WTC11 (cell line): ENCODE measurements at regions not wholly inside any gene's neighbourhood (a gene's known extent, or its start where the extent isn't known, plus 50 kb on each side); places are given as distances from the start of the nearest gene placed in this dataset.

Source experiments
- ATAC-seq: fragments of 200-7000 bp; cut with Tn5 transposase; 2 replicates; pipeline ENCODE4 v1.10.0; 2021; ENCODE audit warnings: mild to moderate bottlenecking, moderate library complexity
- CTCF ChIA-PET: fragments of 300-600 bp; sonication (Branson Sonifier 250); formaldehyde crosslinking; loops from one replicate; lab custom pipeline; 2021; ENCODE audit warnings: antibody characterized with exemption; lab: Charles Lee
- POLR2A ChIA-PET: fragments of 350-600 bp; sonication (Branson Sonifier 250); formaldehyde crosslinking; loops from one replicate; lab custom pipeline; 2021; ENCODE audit warnings: antibody characterized with exemption; lab: Charles Lee
- DNase-seq: peaks from one replicate; pipeline ENCODE4 v3.0.0; 2021; ENCODE audit warnings: low spot score
- H3K27ac Mint-ChIP-seq: 2 replicates; pipeline ENCODE4 v1.8.0; 2021; ENCODE audit warnings: mixed read lengths
- H3K27me3 Mint-ChIP-seq: 2 replicates; pipeline ENCODE4 v1.8.0; 2021; ENCODE audit warnings: low read depth, mild to moderate bottlenecking, moderate library complexity, mixed read lengths
- H3K36me3 Mint-ChIP-seq: 2 replicates; pipeline ENCODE4 v1.8.0; 2021; ENCODE audit warnings: mixed read lengths
- H3K4me1 Mint-ChIP-seq: 2 replicates; pipeline ENCODE4 v1.8.0; 2022; ENCODE audit warnings: mixed read lengths
- H3K4me3 Mint-ChIP-seq: 2 replicates; pipeline ENCODE4 v1.8.0; 2021; ENCODE audit warnings: mild to moderate bottlenecking, moderate library complexity, mixed read lengths
- H3K9me3 Mint-ChIP-seq: 2 replicates; pipeline ENCODE4 v1.8.0; 2021; ENCODE audit warnings: mixed read lengths
- ATF1 ChIP-seq: sonication (generic); formaldehyde crosslinking; IDR thresholded peaks from 2 replicates; pipeline ENCODE4 v1.8.1; 2023; ENCODE audit warnings: mild to moderate bottlenecking, moderate library complexity, missing genetic modification reagents
- CREB1 ChIP-seq: sonication (generic); formaldehyde crosslinking; IDR thresholded peaks from 2 replicates; pipeline ENCODE4 v1.8.0; 2023; ENCODE audit warnings: mild to moderate bottlenecking, missing genetic modification reagents
- ETV6 ChIP-seq: sonication (generic); formaldehyde crosslinking; IDR thresholded peaks from 2 replicates; pipeline ENCODE4 v1.8.1; 2022; ENCODE audit warnings: mild to moderate bottlenecking, missing genetic modification reagents
- FOXP1 ChIP-seq: sonication (generic); formaldehyde crosslinking; IDR thresholded peaks from 2 replicates; pipeline ENCODE4 v1.8.0; 2022; ENCODE audit warnings: missing genetic modification reagents, mild to moderate bottlenecking, moderate library complexity, borderline replicate concordance
- MYBL2 ChIP-seq: sonication (generic); formaldehyde crosslinking; IDR thresholded peaks from 2 replicates; pipeline ENCODE4 v1.8.1; 2023; ENCODE audit warnings: mild to moderate bottlenecking, moderate library complexity, missing genetic modification reagents
- NR3C1 ChIP-seq: sonication (generic); formaldehyde crosslinking; conservative IDR thresholded peaks from 2 replicates; pipeline ENCODE4 v1.8.1; 2023; ENCODE audit warnings: low read depth, mild to moderate bottlenecking, missing genetic modification reagents
- OVOL2 ChIP-seq: fragments of 250-450 bp; sonication (Bioruptor Pico); IDR thresholded peaks from 2 replicates; pipeline ENCODE4 v1.9.0; 2021; ENCODE audit warnings: mild to moderate bottlenecking, borderline replicate concordance
- PRRX2 ChIP-seq: fragments of 250-450 bp; sonication (Bioruptor Pico); IDR thresholded peaks from 2 replicates; pipeline ENCODE4 v1.8.0; 2021; ENCODE audit warnings: mild to moderate bottlenecking
- TCF7 ChIP-seq: sonication (generic); formaldehyde crosslinking; IDR thresholded peaks from 2 replicates; pipeline ENCODE4 v1.8.0; 2022; ENCODE audit warnings: mild to moderate bottlenecking, low read depth, missing genetic modification reagents, moderate library complexity
- TEAD4 ChIP-seq: sonication (generic); formaldehyde crosslinking; IDR thresholded peaks from 2 replicates; pipeline ENCODE4 v1.8.0; 2022; ENCODE audit warnings: mild to moderate bottlenecking, missing genetic modification reagents
- ZNF138 ChIP-seq: sonication (generic); formaldehyde crosslinking; conservative IDR thresholded peaks from 2 replicates; pipeline ENCODE4 v1.8.1; 2022; ENCODE audit warnings: mild to moderate bottlenecking, moderate library complexity, missing genetic modification reagents
- ZNF263 ChIP-seq: sonication (generic); formaldehyde crosslinking; IDR thresholded peaks from 2 replicates; pipeline ENCODE4 v1.8.1; 2022; ENCODE audit warnings: low read depth, mild to moderate bottlenecking, moderate library complexity, missing genetic modification reagents
- ZNF396 ChIP-seq: fragments of 250-450 bp; sonication (Bioruptor Pico); IDR thresholded peaks from 2 replicates; pipeline ENCODE4 v1.8.0; 2021; ENCODE audit warnings: mild to moderate bottlenecking, moderate library complexity, borderline replicate concordance
- ZNF423 ChIP-seq: fragments of 250-450 bp; sonication (Bioruptor Pico); IDR thresholded peaks from 2 replicates; pipeline ENCODE4 v2.1.2; 2022; ENCODE audit warnings: mild to moderate bottlenecking, moderate library complexity
- TF ChIP-seq, protein P1 (sequence below): sonication (generic); formaldehyde crosslinking; IDR thresholded peaks from 2 replicates; pipeline ENCODE4 v1.8.0; 2022; ENCODE audit warnings: mild to moderate bottlenecking, missing genetic modification reagents
- TF ChIP-seq, protein P2 (sequence below): fragments of 250-450 bp; sonication (Bioruptor Pico); IDR thresholded peaks from 2 replicates; pipeline ENCODE4 v1.9.0; 2021; ENCODE audit warnings: moderate library complexity, mild to moderate bottlenecking, inconsistent platforms, borderline replicate concordance
- TF ChIP-seq, protein P3 (sequence below): fragments of 250-450 bp; sonication (Bioruptor Pico); IDR thresholded peaks from 2 replicates; pipeline ENCODE4 v1.9.0; 2021; ENCODE audit warnings: mild to moderate bottlenecking, borderline replicate concordance
- TF ChIP-seq, protein P4 (sequence below): sonication (generic); formaldehyde crosslinking; IDR thresholded peaks from 2 replicates; pipeline ENCODE4 v1.8.0; 2023; ENCODE audit warnings: missing genetic modification reagents
- TF ChIP-seq, protein P5 (sequence below): fragments of 200-600 bp; IDR thresholded peaks from 2 replicates; pipeline ENCODE4 v1.8.0; 2022; ENCODE audit warnings: antibody characterized with exemption
- TF ChIP-seq, protein P6 (sequence below): sonication (generic); formaldehyde crosslinking; IDR thresholded peaks from 2 replicates; pipeline ENCODE4 v1.8.1; 2023; ENCODE audit warnings: mild to moderate bottlenecking, missing genetic modification reagents
- TF ChIP-seq, protein P7 (sequence below): fragments of 250-450 bp; sonication (Bioruptor Pico); IDR thresholded peaks from 2 replicates; pipeline ENCODE4 v1.9.0; 2021; ENCODE audit warnings: mild to moderate bottlenecking
- TF ChIP-seq, protein P8 (sequence below): sonication (generic); formaldehyde crosslinking; IDR thresholded peaks from 2 replicates; pipeline ENCODE4 v1.8.1; 2022; ENCODE audit warnings: low read depth, mild to moderate bottlenecking, moderate library complexity, missing genetic modification reagents, borderline replicate concordance

DNA sequence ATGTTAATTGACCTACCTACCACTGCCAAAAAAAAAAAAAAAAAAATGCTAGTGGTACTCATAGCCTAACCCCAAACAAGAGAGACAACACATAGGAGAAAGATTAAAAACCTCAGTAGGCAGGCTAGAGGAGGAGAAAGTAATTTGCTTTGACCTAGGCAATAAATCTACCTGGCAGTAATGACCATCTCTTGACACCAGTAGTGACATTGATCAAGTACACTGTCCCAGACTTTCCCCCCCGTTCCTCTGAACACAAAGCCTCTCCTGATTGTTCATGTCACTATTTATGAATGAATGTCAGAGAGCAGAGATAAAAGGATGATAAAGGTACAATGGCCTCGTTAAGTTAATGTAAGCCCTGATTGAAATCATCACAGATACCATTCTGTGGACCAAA lies 746.8 kb downstream of the CBLN4 start (continued):
- TF ChIP-seq, protein P1, sequence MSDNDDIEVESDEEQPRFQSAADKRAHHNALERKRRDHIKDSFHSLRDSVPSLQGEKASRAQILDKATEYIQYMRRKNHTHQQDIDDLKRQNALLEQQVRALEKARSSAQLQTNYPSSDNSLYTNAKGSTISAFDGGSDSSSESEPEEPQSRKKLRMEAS (CRISPR knock-in tag) = no peak
- TF ChIP-seq ATF1 (CRISPR knock-in tag) (no peak), MYBL2 (no peak), TCF7 (CRISPR knock-in tag) (no peak), CREB1 (no peak)
- TF ChIP-seq, protein P2, sequence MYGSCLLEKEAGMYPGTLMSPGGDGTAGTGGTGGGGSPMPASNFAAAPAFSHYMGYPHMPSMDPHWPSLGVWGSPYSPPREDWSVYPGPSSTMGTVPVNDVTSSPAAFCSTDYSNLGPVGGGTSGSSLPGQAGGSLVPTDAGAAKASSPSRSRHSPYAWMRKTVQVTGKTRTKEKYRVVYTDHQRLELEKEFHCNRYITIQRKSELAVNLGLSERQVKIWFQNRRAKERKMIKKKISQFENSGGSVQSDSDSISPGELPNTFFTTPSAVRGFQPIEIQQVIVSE = no peak

DNA sequence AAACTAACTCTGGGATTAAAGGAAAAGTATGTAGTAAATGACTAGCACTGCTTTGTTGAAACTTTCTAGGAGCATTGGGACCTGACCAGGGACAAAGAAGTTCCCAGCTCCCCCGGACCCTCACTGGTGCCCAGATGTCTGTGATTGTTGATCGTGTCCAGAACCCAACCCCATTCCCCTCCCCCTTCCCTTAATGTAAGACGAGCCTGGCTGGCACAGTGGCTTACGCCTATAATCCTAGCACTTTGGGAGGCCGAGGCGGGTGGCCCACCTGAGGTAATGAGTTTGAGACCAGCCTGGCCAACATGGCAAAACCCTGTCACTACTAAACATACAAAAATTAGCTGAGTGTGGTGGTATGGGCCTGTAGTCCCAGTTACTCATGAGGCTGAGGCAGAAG lies 750.3 kb downstream of the CBLN4 start:
- H3K27me3 Mint-ChIP-seq = peaks cover 8% of the 10 kb centered on the region
- ATAC-seq = no peak
- no peak for DNase-seq
- no peak overlapping the region for H3K4me3 Mint-ChIP-seq
- ChIA-PET CTCF (no interaction called here), POLR2A (no interaction called here)
- H3K36me3 Mint-ChIP-seq = peaks cover 71% of the 10 kb centered on the region
- H3K4me1 Mint-ChIP-seq = no peaks in the 10 kb centered on the region
- H3K27ac Mint-ChIP-seq = no peak overlapping the region
- H3K9me3 Mint-ChIP-seq = peaks cover 78% of the 10 kb centered on the region
- TF ChIP-seq ZNF138 = no peak
- TF ChIP-seq, protein P3, sequence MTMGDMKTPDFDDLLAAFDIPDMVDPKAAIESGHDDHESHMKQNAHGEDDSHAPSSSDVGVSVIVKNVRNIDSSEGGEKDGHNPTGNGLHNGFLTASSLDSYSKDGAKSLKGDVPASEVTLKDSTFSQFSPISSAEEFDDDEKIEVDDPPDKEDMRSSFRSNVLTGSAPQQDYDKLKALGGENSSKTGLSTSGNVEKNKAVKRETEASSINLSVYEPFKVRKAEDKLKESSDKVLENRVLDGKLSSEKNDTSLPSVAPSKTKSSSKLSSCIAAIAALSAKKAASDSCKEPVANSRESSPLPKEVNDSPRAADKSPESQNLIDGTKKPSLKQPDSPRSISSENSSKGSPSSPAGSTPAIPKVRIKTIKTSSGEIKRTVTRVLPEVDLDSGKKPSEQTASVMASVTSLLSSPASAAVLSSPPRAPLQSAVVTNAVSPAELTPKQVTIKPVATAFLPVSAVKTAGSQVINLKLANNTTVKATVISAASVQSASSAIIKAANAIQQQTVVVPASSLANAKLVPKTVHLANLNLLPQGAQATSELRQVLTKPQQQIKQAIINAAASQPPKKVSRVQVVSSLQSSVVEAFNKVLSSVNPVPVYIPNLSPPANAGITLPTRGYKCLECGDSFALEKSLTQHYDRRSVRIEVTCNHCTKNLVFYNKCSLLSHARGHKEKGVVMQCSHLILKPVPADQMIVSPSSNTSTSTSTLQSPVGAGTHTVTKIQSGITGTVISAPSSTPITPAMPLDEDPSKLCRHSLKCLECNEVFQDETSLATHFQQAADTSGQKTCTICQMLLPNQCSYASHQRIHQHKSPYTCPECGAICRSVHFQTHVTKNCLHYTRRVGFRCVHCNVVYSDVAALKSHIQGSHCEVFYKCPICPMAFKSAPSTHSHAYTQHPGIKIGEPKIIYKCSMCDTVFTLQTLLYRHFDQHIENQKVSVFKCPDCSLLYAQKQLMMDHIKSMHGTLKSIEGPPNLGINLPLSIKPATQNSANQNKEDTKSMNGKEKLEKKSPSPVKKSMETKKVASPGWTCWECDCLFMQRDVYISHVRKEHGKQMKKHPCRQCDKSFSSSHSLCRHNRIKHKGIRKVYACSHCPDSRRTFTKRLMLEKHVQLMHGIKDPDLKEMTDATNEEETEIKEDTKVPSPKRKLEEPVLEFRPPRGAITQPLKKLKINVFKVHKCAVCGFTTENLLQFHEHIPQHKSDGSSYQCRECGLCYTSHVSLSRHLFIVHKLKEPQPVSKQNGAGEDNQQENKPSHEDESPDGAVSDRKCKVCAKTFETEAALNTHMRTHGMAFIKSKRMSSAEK (CRISPR knock-in tag) = no peak
- TF ChIP-seq, protein P4, sequence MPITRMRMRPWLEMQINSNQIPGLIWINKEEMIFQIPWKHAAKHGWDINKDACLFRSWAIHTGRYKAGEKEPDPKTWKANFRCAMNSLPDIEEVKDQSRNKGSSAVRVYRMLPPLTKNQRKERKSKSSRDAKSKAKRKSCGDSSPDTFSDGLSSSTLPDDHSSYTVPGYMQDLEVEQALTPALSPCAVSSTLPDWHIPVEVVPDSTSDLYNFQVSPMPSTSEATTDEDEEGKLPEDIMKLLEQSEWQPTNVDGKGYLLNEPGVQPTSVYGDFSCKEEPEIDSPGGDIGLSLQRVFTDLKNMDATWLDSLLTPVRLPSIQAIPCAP (CRISPR knock-in tag) = no peak
- TF ChIP-seq, protein P5, sequence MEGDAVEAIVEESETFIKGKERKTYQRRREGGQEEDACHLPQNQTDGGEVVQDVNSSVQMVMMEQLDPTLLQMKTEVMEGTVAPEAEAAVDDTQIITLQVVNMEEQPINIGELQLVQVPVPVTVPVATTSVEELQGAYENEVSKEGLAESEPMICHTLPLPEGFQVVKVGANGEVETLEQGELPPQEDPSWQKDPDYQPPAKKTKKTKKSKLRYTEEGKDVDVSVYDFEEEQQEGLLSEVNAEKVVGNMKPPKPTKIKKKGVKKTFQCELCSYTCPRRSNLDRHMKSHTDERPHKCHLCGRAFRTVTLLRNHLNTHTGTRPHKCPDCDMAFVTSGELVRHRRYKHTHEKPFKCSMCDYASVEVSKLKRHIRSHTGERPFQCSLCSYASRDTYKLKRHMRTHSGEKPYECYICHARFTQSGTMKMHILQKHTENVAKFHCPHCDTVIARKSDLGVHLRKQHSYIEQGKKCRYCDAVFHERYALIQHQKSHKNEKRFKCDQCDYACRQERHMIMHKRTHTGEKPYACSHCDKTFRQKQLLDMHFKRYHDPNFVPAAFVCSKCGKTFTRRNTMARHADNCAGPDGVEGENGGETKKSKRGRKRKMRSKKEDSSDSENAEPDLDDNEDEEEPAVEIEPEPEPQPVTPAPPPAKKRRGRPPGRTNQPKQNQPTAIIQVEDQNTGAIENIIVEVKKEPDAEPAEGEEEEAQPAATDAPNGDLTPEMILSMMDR = no peak
- TF ChIP-seq, protein P6, sequence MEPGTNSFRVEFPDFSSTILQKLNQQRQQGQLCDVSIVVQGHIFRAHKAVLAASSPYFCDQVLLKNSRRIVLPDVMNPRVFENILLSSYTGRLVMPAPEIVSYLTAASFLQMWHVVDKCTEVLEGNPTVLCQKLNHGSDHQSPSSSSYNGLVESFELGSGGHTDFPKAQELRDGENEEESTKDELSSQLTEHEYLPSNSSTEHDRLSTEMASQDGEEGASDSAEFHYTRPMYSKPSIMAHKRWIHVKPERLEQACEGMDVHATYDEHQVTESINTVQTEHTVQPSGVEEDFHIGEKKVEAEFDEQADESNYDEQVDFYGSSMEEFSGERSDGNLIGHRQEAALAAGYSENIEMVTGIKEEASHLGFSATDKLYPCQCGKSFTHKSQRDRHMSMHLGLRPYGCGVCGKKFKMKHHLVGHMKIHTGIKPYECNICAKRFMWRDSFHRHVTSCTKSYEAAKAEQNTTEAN = no peak
- TF ChIP-seq PRRX2 (CRISPR knock-in tag) = no peak
- TF ChIP-seq TEAD4 (CRISPR knock-in tag) = no peak

DNA sequence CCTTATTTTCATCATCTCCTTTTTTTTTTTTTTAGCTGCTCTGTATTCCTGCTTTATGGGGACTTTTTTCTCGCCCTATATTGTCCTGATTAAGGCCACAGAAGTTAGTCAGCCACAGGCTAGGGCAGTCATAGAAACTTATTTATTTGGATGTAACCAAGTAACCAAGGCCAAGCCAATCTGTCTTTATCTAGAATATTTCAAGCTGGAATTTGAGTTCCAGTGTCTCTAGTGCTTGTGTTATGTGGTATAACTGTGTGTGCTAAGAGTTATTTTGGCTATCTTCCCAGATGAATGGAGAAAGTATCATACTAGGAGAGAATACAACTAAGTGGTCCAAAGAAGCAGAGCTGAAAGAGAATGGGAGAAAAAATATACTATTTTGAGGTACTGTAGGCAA lies 751.5 kb downstream of the CBLN4 start:
- peaks cover 8% of the 10 kb centered on the region for H3K27me3 Mint-ChIP-seq
- CTCF ChIA-PET = no interaction called here
- H3K27ac Mint-ChIP-seq = no peak overlapping the region
- H3K4me1 Mint-ChIP-seq = no peaks in the 10 kb centered on the region
- H3K36me3 Mint-ChIP-seq = peaks cover 74% of the 10 kb centered on the region
- no peak overlapping the region for H3K4me3 Mint-ChIP-seq
- no peak for ATAC-seq
- DNase-seq = no peak
- POLR2A ChIA-PET = no interaction called here
- H3K9me3 Mint-ChIP-seq = peaks cover 78% of the 10 kb centered on the region
- TF ChIP-seq, protein P7, sequence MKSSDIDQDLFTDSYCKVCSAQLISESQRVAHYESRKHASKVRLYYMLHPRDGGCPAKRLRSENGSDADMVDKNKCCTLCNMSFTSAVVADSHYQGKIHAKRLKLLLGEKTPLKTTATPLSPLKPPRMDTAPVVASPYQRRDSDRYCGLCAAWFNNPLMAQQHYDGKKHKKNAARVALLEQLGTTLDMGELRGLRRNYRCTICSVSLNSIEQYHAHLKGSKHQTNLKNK (CRISPR knock-in tag) = no peak
- no peak for TF ChIP-seq FOXP1
- TF ChIP-seq ZNF263 = no peak
- no peak for TF ChIP-seq NR3C1 (CRISPR knock-in tag)
- no peak for TF ChIP-seq OVOL2
- no peak for TF ChIP-seq ZNF396 (CRISPR knock-in tag)
- TF ChIP-seq, protein P8, sequence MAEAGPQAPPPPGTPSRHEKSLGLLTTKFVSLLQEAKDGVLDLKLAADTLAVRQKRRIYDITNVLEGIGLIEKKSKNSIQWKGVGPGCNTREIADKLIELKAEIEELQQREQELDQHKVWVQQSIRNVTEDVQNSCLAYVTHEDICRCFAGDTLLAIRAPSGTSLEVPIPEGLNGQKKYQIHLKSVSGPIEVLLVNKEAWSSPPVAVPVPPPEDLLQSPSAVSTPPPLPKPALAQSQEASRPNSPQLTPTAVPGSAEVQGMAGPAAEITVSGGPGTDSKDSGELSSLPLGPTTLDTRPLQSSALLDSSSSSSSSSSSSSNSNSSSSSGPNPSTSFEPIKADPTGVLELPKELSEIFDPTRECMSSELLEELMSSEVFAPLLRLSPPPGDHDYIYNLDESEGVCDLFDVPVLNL = no peak
- TF ChIP-seq CREB1 = no peak
- TF ChIP-seq ZNF423 (CRISPR knock-in tag) = no peak
- TF ChIP-seq ETV6 (CRISPR knock-in tag) = no peak
